ENCODE measurements at regions not wholly inside any gene's neighbourhood (a gene's known extent, or its start where the extent isn't known, plus 50 kb on each side); places are given as distances from the start of the nearest gene placed in this dataset.

DNA sequence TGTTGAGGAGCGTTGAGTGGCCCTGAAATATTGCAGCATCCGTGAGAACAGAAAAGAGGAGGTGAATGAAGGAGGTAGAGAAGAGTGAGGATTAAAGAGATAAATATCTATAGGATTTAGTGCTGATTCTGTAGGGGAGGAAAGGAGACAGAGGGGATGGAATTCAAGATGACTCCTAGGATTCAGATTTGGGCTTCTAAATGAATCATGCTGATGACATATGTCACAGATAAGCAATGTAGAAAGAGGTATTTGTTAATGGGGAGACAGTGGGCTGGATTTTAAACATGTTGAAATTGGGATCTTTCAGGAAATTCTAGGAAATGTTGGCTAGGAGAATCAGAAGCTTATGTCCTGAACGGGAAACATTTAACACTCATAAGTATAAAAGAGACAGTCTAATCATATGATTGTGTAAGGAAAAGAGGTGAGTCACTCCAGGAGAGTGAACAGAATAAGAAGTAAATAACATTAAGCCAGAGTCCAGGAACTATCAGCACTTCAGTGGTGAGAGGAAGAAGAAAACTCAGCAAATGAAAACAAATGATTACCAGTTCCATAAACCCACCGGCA, 58.1 kb upstream of the DIO2 start:
- no peak overlapping the region for H3K27ac ChIP-seq
- intact Hi-C loops (cut with DNase I): loop anchor here in 1 of 10 donors (5.0 kb wide), 1 partner anchor 132 kb away; no protein-coding TSS in a partner anchor
- H3K4me1 ChIP-seq: no peaks in the 10 kb centered on the region
- H3K36me3 ChIP-seq: no peaks in the 10 kb centered on the region
- peak in 1 of 4 donors; percentile 57 for ATAC-seq
- no peaks in the 10 kb centered on the region for H3K9me3 ChIP-seq
- DNase-seq: no peak
- no peaks in the 10 kb centered on the region for H3K27me3 ChIP-seq
- no peak overlapping the region for H3K4me3 ChIP-seq
- TF ChIP-seq POLR2A (IDR thresholded peaks at IDR 0.05): no peak
- TF ChIP-seq, protein P1, sequence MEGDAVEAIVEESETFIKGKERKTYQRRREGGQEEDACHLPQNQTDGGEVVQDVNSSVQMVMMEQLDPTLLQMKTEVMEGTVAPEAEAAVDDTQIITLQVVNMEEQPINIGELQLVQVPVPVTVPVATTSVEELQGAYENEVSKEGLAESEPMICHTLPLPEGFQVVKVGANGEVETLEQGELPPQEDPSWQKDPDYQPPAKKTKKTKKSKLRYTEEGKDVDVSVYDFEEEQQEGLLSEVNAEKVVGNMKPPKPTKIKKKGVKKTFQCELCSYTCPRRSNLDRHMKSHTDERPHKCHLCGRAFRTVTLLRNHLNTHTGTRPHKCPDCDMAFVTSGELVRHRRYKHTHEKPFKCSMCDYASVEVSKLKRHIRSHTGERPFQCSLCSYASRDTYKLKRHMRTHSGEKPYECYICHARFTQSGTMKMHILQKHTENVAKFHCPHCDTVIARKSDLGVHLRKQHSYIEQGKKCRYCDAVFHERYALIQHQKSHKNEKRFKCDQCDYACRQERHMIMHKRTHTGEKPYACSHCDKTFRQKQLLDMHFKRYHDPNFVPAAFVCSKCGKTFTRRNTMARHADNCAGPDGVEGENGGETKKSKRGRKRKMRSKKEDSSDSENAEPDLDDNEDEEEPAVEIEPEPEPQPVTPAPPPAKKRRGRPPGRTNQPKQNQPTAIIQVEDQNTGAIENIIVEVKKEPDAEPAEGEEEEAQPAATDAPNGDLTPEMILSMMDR (IDR thresholded peaks at IDR 0.05): no peak
- 50 to 67% (median 58%) methylated on average over 4 of the region's 4 CpGs for WGBS, 4 donors

DNA sequence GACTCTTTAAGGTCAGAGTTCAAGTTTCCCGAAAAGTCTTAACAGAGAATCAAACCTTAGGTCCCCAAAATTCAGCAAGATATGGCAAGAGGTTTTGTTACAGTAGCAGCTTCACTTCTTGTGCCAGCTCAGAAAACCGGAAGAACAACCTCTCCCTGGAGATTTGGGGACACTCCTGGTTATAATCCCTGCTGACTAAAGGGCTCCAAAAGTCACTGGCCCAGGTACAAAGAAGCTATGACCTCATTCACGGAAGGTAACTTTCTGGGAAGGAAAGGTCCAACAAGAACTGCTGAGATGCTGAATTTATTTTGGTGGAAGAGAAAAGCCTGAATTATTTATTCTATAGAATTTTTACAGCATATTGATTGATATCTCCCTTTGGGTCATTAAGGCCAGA, 55.6 kb upstream of the DIO2 start:
- ATAC-seq: no peak
- Histone ChIP-seq H3K4me3 (no peak overlapping the region), H3K27me3 (no peaks in the 10 kb centered on the region), H3K27ac (no peak overlapping the region), H3K9me3 (no peaks in the 10 kb centered on the region), H3K36me3 (no peaks in the 10 kb centered on the region), H3K4me1 (no peaks in the 10 kb centered on the region)
- DNase-seq: no peak
- no peak for TF ChIP-seq POLR2A (IDR thresholded peaks at IDR 0.05)
- TF ChIP-seq, protein P1 (IDR thresholded peaks at IDR 0.05): no peak
- 63 to 81% (median 79%) methylated on average over 3 of the region's 3 CpGs for WGBS, 4 donors
- intact Hi-C loops (cut with DNase I): loop anchor here in 1 of 10 donors (5.0 kb wide), 1 partner anchor 130 kb away; no protein-coding TSS in a partner anchor

DNA sequence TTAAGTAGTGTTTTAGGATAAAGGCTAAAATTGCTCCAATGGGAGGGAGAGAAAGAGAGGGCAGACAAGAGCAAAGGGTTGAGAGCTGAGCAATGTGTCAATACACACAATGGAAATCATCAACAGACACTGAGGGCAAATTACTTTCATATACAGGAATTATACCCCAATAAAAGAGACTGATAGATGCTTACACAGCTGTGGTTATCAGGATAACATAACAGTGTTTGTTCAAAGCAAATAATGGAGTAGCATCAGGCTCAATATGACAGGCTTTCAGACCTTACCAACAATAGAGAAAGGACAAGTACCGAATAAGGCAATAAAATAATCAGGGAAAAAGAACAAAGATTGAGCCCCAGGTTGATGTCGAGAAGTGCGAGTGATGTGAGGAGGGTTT, 53.4 kb upstream of the DIO2 start:
- ATAC-seq (no peak), DNase-seq (no peak)
- Histone ChIP-seq H3K4me3 (no peak overlapping the region), H3K4me1 (peaks cover 0 to 9% (median 0%) of the 10 kb centered on the region in 12 donors), H3K36me3 (no peaks in the 10 kb centered on the region), H3K27me3 (no peaks in the 10 kb centered on the region), H3K9me3 (no peaks in the 10 kb centered on the region), H3K27ac (no peak overlapping the region)
- no peak for TF ChIP-seq POLR2A (IDR thresholded peaks at IDR 0.05)
- TF ChIP-seq, protein P1 (IDR thresholded peaks at IDR 0.05): no peak
- WGBS, 4 donors: 95 to 98% (median 97%) methylated on average over 3 of the region's 3 CpGs
- intact Hi-C loops (cut with DNase I): loop anchor here in 1 of 10 donors (5.0 kb wide), 1 partner anchor 127 kb away; no protein-coding TSS in a partner anchor
